Mesothelial cell of epicardium (in vitro differentiated cells): ENCODE measurements at regions not wholly inside any gene's neighbourhood (a gene's known extent, or its start where the extent isn't known, plus 50 kb on each side); places are given as distances from the start of the nearest gene placed in this dataset.

Experiments
- DNase-seq, 2 experiments: peaks; one replicate each; pipeline ENCODE4 v3.0.0; 2021; ENCODE audit warnings: low spot score in 2 of 2; ENCODE audit not compliant: unreplicated experiment in 2 of 2
- H3K27ac Mint-ChIP-seq: 2 replicates; pipeline ENCODE4 v1.8.0; 2021; ENCODE audit warnings: mixed read lengths
- H3K27me3 Mint-ChIP-seq: 2 replicates; pipeline ENCODE4 v1.8.0; 2021; ENCODE audit warnings: low read depth, mixed read lengths
- H3K36me3 Mint-ChIP-seq: 2 replicates; pipeline ENCODE4 v1.8.0; 2021; ENCODE audit warnings: mixed read lengths
- H3K4me1 Mint-ChIP-seq: 2 replicates; pipeline ENCODE4 v1.8.0; 2021; ENCODE audit warnings: mixed read lengths
- H3K4me3 Mint-ChIP-seq: 2 replicates; pipeline ENCODE4 v1.8.0; 2021; ENCODE audit warnings: mild to moderate bottlenecking, moderate library complexity, mixed read lengths
- H3K9me3 Mint-ChIP-seq: 2 replicates; pipeline ENCODE4 v1.8.0; 2021; ENCODE audit warnings: mixed read lengths
- TF ChIP-seq, protein P1 (sequence below): fragments of 200-600 bp; sonication (generic); IDR thresholded peaks from one replicate; pipeline ENCODE4 v1.5.0; 2021; ENCODE audit warnings: antibody characterized with exemption; ENCODE audit not compliant: unreplicated experiment

- H3K27ac Mint-ChIP-seq, result no peak overlapping the region
- TF ChIP-seq, protein P1, sequence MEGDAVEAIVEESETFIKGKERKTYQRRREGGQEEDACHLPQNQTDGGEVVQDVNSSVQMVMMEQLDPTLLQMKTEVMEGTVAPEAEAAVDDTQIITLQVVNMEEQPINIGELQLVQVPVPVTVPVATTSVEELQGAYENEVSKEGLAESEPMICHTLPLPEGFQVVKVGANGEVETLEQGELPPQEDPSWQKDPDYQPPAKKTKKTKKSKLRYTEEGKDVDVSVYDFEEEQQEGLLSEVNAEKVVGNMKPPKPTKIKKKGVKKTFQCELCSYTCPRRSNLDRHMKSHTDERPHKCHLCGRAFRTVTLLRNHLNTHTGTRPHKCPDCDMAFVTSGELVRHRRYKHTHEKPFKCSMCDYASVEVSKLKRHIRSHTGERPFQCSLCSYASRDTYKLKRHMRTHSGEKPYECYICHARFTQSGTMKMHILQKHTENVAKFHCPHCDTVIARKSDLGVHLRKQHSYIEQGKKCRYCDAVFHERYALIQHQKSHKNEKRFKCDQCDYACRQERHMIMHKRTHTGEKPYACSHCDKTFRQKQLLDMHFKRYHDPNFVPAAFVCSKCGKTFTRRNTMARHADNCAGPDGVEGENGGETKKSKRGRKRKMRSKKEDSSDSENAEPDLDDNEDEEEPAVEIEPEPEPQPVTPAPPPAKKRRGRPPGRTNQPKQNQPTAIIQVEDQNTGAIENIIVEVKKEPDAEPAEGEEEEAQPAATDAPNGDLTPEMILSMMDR, result no peak
- no peaks in the 10 kb centered on the region for H3K36me3 Mint-ChIP-seq
- H3K4me3 Mint-ChIP-seq, result no peak overlapping the region
- no peaks in the 10 kb centered on the region for H3K4me1 Mint-ChIP-seq
- DNase-seq, result no peak
- peaks cover under 1% of the 10 kb centered on the region for H3K27me3 Mint-ChIP-seq
- H3K9me3 Mint-ChIP-seq, result peaks cover 2% of the 10 kb centered on the region
Measured at GRCh38 chr6:99187429-99187828, 162.0 kb downstream of the FAXC start.

DNA sequence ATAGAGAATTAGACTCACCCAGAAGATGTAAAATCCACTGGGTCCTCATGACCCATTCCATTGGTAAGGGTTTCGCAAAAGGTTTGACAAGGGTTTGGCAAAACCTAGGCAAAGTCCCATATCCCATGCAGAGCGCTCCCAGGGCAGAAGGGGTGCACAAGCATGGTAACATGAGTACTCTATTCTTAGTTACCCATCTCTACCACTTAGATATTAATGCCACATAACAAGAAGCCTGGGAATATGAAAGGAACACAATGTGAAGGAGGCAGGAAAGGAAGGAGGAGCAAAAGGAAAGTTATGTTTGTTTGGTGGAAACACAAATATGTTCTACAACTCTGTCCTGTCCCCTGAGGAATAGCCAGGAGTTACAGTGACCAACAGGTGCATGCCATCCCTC lies 163.1 kb downstream of the FAXC start:
- peaks cover 12% of the 10 kb centered on the region for H3K9me3 Mint-ChIP-seq
- no peak overlapping the region for H3K4me3 Mint-ChIP-seq
- H3K36me3 Mint-ChIP-seq, result no peaks in the 10 kb centered on the region
- peaks cover 1% of the 10 kb centered on the region for H3K27me3 Mint-ChIP-seq
- no peak for DNase-seq
- no peaks in the 10 kb centered on the region for H3K4me1 Mint-ChIP-seq
- TF ChIP-seq, protein P1, result no peak
- H3K27ac Mint-ChIP-seq, result no peak overlapping the region

- Mint-ChIP-seq H3K36me3 (no peaks in the 10 kb centered on the region), H3K27ac (no peak overlapping the region), H3K9me3 (peaks cover 21% of the 10 kb centered on the region), H3K4me3 (no peak overlapping the region), H3K4me1 (no peaks in the 10 kb centered on the region), H3K27me3 (peaks cover 1% of the 10 kb centered on the region)
- TF ChIP-seq, protein P1, result no peak
- no peak for DNase-seq
Measured at GRCh38 chr6:99185525-99185924, 163.9 kb downstream of the FAXC start.

GRCh38 chr6:99184696-99185095 lies 164.8 kb downstream of the FAXC start:
- H3K27ac Mint-ChIP-seq, result no peak overlapping the region
- H3K36me3 Mint-ChIP-seq, result peaks cover 3% of the 10 kb centered on the region
- H3K9me3 Mint-ChIP-seq, result peaks cover 27% of the 10 kb centered on the region
- H3K4me3 Mint-ChIP-seq, result no peak overlapping the region
- no peaks in the 10 kb centered on the region for H3K4me1 Mint-ChIP-seq
- peaks cover 1% of the 10 kb centered on the region for H3K27me3 Mint-ChIP-seq
- no peak for DNase-seq
- TF ChIP-seq, protein P1, result no peak

DNA sequence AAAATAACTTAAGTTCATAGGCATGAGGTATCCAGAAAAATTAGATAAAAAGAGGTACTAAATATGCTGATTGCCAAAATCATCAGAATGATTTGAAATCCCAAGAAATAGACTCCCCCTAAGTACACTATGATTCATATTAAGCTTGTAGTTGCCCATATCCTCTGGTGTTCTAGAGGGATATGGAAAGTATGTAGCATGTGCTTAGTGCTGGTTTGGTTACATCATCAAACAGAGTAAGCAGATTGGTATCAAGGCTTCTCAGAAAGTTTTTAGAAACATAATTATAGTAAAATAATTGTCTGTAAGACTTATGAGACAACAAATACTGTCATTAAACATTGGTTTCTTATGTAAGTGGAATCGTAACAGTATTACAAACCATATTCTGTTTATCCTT lies 166.4 kb downstream of the FAXC start:
- peaks cover 34% of the 10 kb centered on the region for H3K9me3 Mint-ChIP-seq
- peaks cover 3% of the 10 kb centered on the region for H3K36me3 Mint-ChIP-seq
- H3K4me3 Mint-ChIP-seq, result no peak overlapping the region
- no peaks in the 10 kb centered on the region for H3K4me1 Mint-ChIP-seq
- TF ChIP-seq, protein P1, result no peak
- peaks cover 1% of the 10 kb centered on the region for H3K27me3 Mint-ChIP-seq
- H3K27ac Mint-ChIP-seq, result no peak overlapping the region
- DNase-seq, result no peak

GRCh38 chr6:99181174-99181573 lies 168.3 kb downstream of the FAXC start:
- Mint-ChIP-seq H3K27ac (no peak overlapping the region), H3K36me3 (peaks cover 3% of the 10 kb centered on the region), H3K27me3 (peaks cover 1% of the 10 kb centered on the region), H3K9me3 (peaks cover 34% of the 10 kb centered on the region), H3K4me1 (no peaks in the 10 kb centered on the region), H3K4me3 (no peak overlapping the region)
- no peak for DNase-seq
- TF ChIP-seq, protein P1, result no peak
